ENCODE measurements at regions not wholly inside any gene's neighbourhood (a gene's known extent, or its start where the extent isn't known, plus 50 kb on each side); places are given as distances from the start of the nearest gene placed in this dataset.

DNA sequence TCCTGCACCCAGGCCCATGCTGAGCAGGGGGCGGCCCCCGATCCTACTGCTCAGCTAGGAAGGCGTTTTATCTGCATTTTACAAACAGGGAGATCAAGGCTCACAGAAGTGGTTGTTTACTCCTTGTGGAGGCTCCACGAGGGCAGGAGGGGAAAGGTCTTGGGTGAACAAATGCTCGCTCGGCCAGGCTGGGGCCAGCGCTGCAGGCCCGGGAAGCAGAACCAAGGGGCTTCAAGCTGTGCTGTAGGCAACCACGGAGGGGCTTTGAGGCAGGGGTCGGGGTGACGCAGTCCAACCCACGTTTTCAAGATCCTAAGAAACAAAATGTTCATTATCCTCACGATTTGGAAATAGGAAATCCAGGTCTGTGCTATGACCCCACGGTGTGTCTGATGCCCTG, 125.8 kb downstream of the HMX1 start:
- H3K27me3 ChIP-seq, result no peaks in the 10 kb centered on the region
- WGBS, 2 donors, result 42 to 53% methylated on average over 12 to 14 of the region's 14 CpGs
- TF ChIP-seq, protein P1, sequence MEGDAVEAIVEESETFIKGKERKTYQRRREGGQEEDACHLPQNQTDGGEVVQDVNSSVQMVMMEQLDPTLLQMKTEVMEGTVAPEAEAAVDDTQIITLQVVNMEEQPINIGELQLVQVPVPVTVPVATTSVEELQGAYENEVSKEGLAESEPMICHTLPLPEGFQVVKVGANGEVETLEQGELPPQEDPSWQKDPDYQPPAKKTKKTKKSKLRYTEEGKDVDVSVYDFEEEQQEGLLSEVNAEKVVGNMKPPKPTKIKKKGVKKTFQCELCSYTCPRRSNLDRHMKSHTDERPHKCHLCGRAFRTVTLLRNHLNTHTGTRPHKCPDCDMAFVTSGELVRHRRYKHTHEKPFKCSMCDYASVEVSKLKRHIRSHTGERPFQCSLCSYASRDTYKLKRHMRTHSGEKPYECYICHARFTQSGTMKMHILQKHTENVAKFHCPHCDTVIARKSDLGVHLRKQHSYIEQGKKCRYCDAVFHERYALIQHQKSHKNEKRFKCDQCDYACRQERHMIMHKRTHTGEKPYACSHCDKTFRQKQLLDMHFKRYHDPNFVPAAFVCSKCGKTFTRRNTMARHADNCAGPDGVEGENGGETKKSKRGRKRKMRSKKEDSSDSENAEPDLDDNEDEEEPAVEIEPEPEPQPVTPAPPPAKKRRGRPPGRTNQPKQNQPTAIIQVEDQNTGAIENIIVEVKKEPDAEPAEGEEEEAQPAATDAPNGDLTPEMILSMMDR (IDR thresholded peaks at IDR 0.05), result no peak
- TF ChIP-seq POLR2A (IDR thresholded peaks at IDR 0.05), result no peak
- ATAC-seq (no peak), DNase-seq (peak in 1 of 4 donors; percentile 1)
- H3K9me3 ChIP-seq, result no peaks in the 10 kb centered on the region
- H3K4me3 ChIP-seq, result no peak overlapping the region
- no peaks in the 10 kb centered on the region for H3K36me3 ChIP-seq (replicated peaks in 1 of 2; ENCODE audit: insufficient read depth in 1 of 2, low read depth in 2 of 2)
- intact Hi-C loops (cut with DNase I), result no loop called here
- no peak overlapping the region for H3K27ac ChIP-seq
- no peaks in the 10 kb centered on the region for H3K4me1 ChIP-seq

DNA sequence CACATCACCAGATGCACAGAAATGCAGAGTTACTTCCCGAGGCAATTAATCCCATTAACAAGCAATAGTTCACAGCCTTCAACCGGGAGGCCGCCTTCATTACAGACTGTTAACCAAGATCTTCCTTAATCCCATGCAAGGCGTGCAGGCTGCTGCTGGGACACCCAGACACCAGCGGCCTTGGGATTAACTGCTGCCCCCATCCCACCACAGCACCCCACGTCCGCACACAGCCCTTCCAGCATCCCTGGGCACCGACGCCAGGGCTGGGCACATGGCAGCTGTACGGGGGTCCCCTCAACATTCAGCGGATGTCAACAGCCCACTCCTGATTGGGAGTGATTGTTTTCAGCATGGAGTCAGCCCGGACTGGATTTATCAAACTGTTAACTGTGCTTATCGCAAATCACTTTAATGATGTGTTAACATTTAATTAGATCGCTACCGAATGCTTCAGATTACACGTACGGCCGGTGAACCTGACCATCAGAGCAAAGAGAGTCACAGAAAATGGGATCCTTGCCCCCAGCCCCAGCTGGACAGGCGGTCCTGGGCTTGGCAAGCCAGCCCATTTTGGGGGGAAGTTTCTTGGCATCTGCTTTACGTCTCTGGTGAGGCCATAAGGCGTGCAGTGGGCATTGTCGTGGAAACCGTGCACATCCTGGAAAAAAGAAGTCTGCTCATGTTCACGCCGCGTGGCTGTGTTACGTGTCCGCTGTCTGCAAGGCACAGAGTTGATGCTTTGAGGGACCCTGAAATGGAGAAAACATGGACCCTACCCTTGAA, 126.4 kb downstream of the HMX1 start:
- H3K27ac ChIP-seq, result no peak overlapping the region
- no peak overlapping the region for H3K4me3 ChIP-seq
- intact Hi-C loops (cut with DNase I), result no loop called here
- H3K27me3 ChIP-seq, result no peaks in the 10 kb centered on the region
- ATAC-seq (no peak), DNase-seq (no peak)
- 57 to 60% methylated on average over 21 to 28 of the region's 28 CpGs for WGBS, 2 donors
- H3K4me1 ChIP-seq, result no peaks in the 10 kb centered on the region
- no peaks in the 10 kb centered on the region for H3K9me3 ChIP-seq
- no peak for TF ChIP-seq POLR2A (IDR thresholded peaks at IDR 0.05)
- TF ChIP-seq, protein P1 (IDR thresholded peaks at IDR 0.05), result no peak
- no peaks in the 10 kb centered on the region for H3K36me3 ChIP-seq (replicated peaks in 1 of 2; ENCODE audit: insufficient read depth in 1 of 2, low read depth in 2 of 2)

DNA sequence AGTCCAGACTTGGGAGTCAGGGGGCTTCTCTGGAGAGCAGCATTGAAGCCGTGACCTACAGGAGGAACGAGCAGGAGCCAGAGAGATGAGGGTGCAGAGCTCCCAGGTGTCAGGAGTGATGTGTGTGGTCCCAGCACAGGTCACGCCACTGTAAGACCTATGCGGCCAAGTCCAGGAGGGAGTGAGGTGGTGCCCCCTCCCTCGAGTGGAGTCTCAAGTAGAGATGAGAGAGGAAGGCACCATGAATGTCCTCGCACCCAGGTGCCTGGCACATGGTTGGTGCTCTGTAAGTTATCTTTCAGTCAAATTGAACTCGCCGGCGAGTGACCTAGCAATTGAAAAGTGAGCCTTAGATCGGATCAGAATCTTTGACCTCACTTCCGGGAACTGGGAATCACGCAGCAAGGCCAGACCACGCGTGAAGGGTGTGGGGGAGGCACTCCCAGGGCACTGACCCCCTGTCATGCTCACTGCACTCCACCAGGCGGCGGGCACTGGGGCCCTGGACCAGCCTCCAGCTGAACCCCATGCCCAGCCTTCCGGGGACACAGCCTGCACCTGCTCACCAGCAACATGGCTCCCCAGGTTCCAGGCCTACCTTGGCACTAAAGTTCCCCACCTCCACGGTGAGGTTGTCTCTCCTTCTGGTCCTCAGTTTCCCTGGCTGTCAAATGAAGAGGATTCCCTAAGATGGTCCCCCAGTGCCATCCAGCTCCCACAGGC, 127.4 kb downstream of the HMX1 start:
- no peak for TF ChIP-seq POLR2A (IDR thresholded peaks at IDR 0.05)
- TF ChIP-seq, protein P1 (IDR thresholded peaks at IDR 0.05), result no peak
- H3K36me3 ChIP-seq (replicated peaks in 1 of 2; ENCODE audit: insufficient read depth in 1 of 2, low read depth in 2 of 2), result no peaks in the 10 kb centered on the region
- peak in 1 of 4 donors; percentile 1 for DNase-seq
- WGBS, 2 donors, result 59 to 68% methylated on average over 14 to 18 of the region's 18 CpGs
- H3K9me3 ChIP-seq, result no peaks in the 10 kb centered on the region
- no peak overlapping the region for H3K4me3 ChIP-seq
- H3K27me3 ChIP-seq, result no peaks in the 10 kb centered on the region
- H3K27ac ChIP-seq, result no peak overlapping the region
- ATAC-seq, result no peak
- intact Hi-C loops (cut with DNase I), result no loop called here
- no peaks in the 10 kb centered on the region for H3K4me1 ChIP-seq

DNA sequence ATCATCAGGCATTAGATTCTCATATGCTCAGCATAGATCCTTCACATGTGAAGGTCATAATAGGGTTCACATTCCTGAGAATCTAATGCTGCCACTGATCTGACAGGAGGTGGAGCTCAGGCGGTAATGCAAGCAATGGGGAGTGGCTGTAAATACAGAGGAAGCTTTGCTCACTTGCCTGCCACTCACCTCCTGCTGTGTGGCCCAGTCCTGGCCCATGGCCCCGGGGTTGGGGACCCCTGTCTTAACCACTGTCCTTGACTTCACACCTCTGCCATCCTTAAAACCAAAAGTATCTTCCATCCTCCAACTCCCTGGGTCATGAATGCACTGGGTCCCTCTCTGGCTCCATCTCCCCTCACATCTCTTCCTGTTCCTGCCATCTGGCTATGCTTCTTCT, 129.1 kb downstream of the HMX1 start:
- TF ChIP-seq, protein P1 (IDR thresholded peaks at IDR 0.05), result no peak
- TF ChIP-seq POLR2A (IDR thresholded peaks at IDR 0.05), result no peak
- H3K9me3 ChIP-seq, result no peaks in the 10 kb centered on the region
- H3K4me3 ChIP-seq, result no peak overlapping the region
- H3K4me1 ChIP-seq, result no peaks in the 10 kb centered on the region
- 49 to 50% methylated on average over 2 of the region's 2 CpGs for WGBS, 2 donors
- H3K27ac ChIP-seq, result no peak overlapping the region
- intact Hi-C loops (cut with DNase I), result no loop called here
- no peaks in the 10 kb centered on the region for H3K27me3 ChIP-seq
- no peak for ATAC-seq
- DNase-seq, result peak in 1 of 4 donors; percentile 1
- H3K36me3 ChIP-seq (replicated peaks in 1 of 2; ENCODE audit: insufficient read depth in 1 of 2, low read depth in 2 of 2), result no peaks in the 10 kb centered on the region
